SK-N-SH (cell line): ENCODE measurements at regions not wholly inside any gene's neighbourhood (a gene's known extent, or its start where the extent isn't known, plus 50 kb on each side); places are given as distances from the start of the nearest gene placed in this dataset.

Experiments
- CTCF ChIA-PET: fragments of 300-600, 350-600 bp; formaldehyde crosslinking; extraction: SDS; loops from one replicate; lab custom pipeline; 2021; lab: Yijun Ruan, JAX
- POLR2A ChIA-PET: fragments of 350-600 bp; sonication (Branson Sonifier 250); formaldehyde crosslinking; extraction: SDS; loops from one replicate; lab custom pipeline; 2020; ENCODE audit warnings: antibody characterized with exemption, inconsistent platforms; lab: Yijun Ruan, JAX
- DNase-seq: peaks from one replicate; pipeline ENCODE4 v3.0.0; 2012
- H2AFZ ChIP-seq: fragments of 200-600 bp; sonication (generic); 2 replicates; pipeline ENCODE4 v1.8.1; 2016; ENCODE audit warnings: antibody characterized with exemption, mild to moderate bottlenecking, low read depth
- H3F3A ChIP-seq: fragments of 200-600 bp; sonication (generic); replicated peaks from 2 replicates; pipeline ENCODE3; 2016; ENCODE audit warnings: antibody characterized with exemption, mild to moderate bottlenecking; ENCODE audit not compliant: insufficient read depth
- H3K27ac ChIP-seq, 2 experiments: fragments of 200-500 bp in 1 of 2; fragments of 200-600 bp in 1 of 2; sonication (Bioruptor generic) in 1 of 2; sonication (generic), shearing (Covaris generic) in 1 of 2; 2 replicates each; pipeline versions ENCODE4 v1.5.1 to v1.6.1; 2014 to 2016; ENCODE audit warnings: low read depth in 2 of 2, inconsistent platforms in 1 of 2, low read length in 1 of 2, mild to moderate bottlenecking in 1 of 2, mixed read lengths in 1 of 2
- H3K27me3 ChIP-seq: fragments of 200-600 bp; sonication (generic), shearing (Covaris generic); 2 replicates; pipeline ENCODE4 v1.6.1; 2016; ENCODE audit warnings: mixed run types; ENCODE audit not compliant: insufficient read depth
- H3K36me3 ChIP-seq, 2 experiments: fragments of 200-500 bp in 1 of 2; fragments of 200-600 bp in 1 of 2; sonication (Bioruptor generic) in 1 of 2; sonication (generic) in 1 of 2; replicated peaks in 1 of 2; 2 replicates each; pipeline versions ENCODE3 to v1.5.1; 2014 to 2016; ENCODE audit warnings: low read length in 1 of 2, mild to moderate bottlenecking in 1 of 2; ENCODE audit not compliant: insufficient read depth in 2 of 2, control insufficient read depth in 1 of 2
- H3K4me1 ChIP-seq, 2 experiments: fragments of 200-500 bp in 1 of 2; fragments of 200-600 bp in 1 of 2; sonication (Bioruptor generic) in 1 of 2; sonication (generic), shearing (Covaris generic) in 1 of 2; 2 replicates each; pipeline versions ENCODE4 v1.5.1 to v1.6.1; 2014 to 2016; ENCODE audit warnings: low read depth in 1 of 2, low read length in 1 of 2, mixed run types in 1 of 2; ENCODE audit not compliant: insufficient read depth in 2 of 2, control insufficient read depth in 1 of 2
- H3K4me2 ChIP-seq: fragments of 200-600 bp; sonication (generic), shearing (Covaris generic); 2 replicates; pipeline ENCODE4 v1.6.1; 2017; ENCODE audit warnings: mixed run types
- H3K4me3 ChIP-seq, 2 experiments: fragments of 200-500 bp in 1 of 2; fragments of 200-600 bp in 1 of 2; sonication (Bioruptor generic) in 1 of 2; sonication (generic), shearing (Covaris generic) in 1 of 2; 2 replicates each; pipeline versions ENCODE4 v1.5.1 to v1.8.1; 2014 to 2016; ENCODE audit warnings: low read depth in 2 of 2, inconsistent platforms in 1 of 2, low read length in 1 of 2, mild to moderate bottlenecking in 1 of 2, mixed read lengths in 1 of 2, moderate library complexity in 1 of 2
- H3K79me2 ChIP-seq: fragments of 200-600 bp; sonication (generic); 2 replicates; pipeline ENCODE4 v1.8.1; 2017; ENCODE audit warnings: mild to moderate bottlenecking; ENCODE audit not compliant: insufficient read depth
- H3K9ac ChIP-seq: fragments of 200-600 bp; sonication (generic); 2 replicates; pipeline ENCODE4 v1.6.1; 2017; ENCODE audit warnings: mixed run types
- H3K9me2 ChIP-seq: fragments of 200-600 bp; sonication (generic); 2 replicates; pipeline ENCODE4 v1.6.1; 2017; ENCODE audit warnings: mixed run types
- H3K9me3 ChIP-seq: fragments of 200-600 bp; sonication (generic); 2 replicates; pipeline ENCODE4 v1.6.1; 2017; ENCODE audit warnings: mixed run types, mild to moderate bottlenecking, moderate library complexity
- H4K20me1 ChIP-seq: fragments of 200-600 bp; sonication (generic); 2 replicates; pipeline ENCODE4 v1.6.1; 2017; ENCODE audit warnings: mild to moderate bottlenecking, mixed run types; ENCODE audit not compliant: insufficient read depth
- FOXJ3 ChIP-seq: sonication (generic); formaldehyde crosslinking; IDR thresholded peaks from 2 replicates; pipeline ENCODE4 v1.5.1; 2020; ENCODE audit warnings: mild to moderate bottlenecking, missing genetic modification reagents
- GABPA ChIP-seq: IDR thresholded peaks from 2 replicates; pipeline ENCODE4 v1.4.0; 2012; ENCODE audit warnings: low read depth, mild to moderate bottlenecking
- IRF3 ChIP-seq: fragments of 150-350 bp; IDR thresholded peaks from 2 replicates; pipeline ENCODE4 v1.6.1; 2016; ENCODE audit warnings: mild to moderate bottlenecking, low read depth, low read length
- JUND ChIP-seq: IDR thresholded peaks from 2 replicates; pipeline ENCODE4 v1.4.0; 2012
- NFIC ChIP-seq: IDR thresholded peaks from 2 replicates; pipeline ENCODE4 v1.4.0; 2012; ENCODE audit warnings: borderline replicate concordance
- NRF1 ChIP-seq: IDR thresholded peaks from 2 replicates; pipeline ENCODE4 v1.6.1; 2012; ENCODE audit warnings: low read depth, mild to moderate bottlenecking, low read length
- PBX3 ChIP-seq: IDR thresholded peaks from 2 replicates; pipeline ENCODE4; 2012
- RAD21 ChIP-seq: IDR thresholded peaks from 2 replicates; pipeline ENCODE4 v1.6.1; 2012; ENCODE audit warnings: mild to moderate bottlenecking, low read length
- RCOR1 ChIP-seq: fragments of 150-350 bp; IDR thresholded peaks from 2 replicates; pipeline ENCODE4 v1.6.1; 2017; ENCODE audit warnings: antibody characterized with exemption, low read length
- RXRA ChIP-seq: IDR thresholded peaks from 2 replicates; pipeline ENCODE4 v1.4.0; 2012; ENCODE audit warnings: low read depth, mild to moderate bottlenecking, borderline replicate concordance
- SIN3A ChIP-seq: IDR thresholded peaks from 2 replicates; pipeline ENCODE4 v1.6.1; 2012; ENCODE audit warnings: low read depth, mild to moderate bottlenecking, low read length, moderate library complexity, borderline replicate concordance
- SMC3 ChIP-seq: IDR thresholded peaks from 2 replicates; pipeline ENCODE4 v1.6.1; 2012; ENCODE audit warnings: low read depth, low read length, improper control_type of control experiment
- TCF12 ChIP-seq: IDR thresholded peaks from 2 replicates; pipeline ENCODE4 v1.4.0; 2012
- TEAD4 ChIP-seq: IDR thresholded peaks from 2 replicates; pipeline ENCODE4 v1.4.0; 2012; ENCODE audit warnings: mild to moderate bottlenecking, borderline replicate concordance; ENCODE audit not compliant: insufficient read depth
- USF1 ChIP-seq: IDR thresholded peaks from 2 replicates; pipeline ENCODE4 v1.4.0; 2012; ENCODE audit warnings: low read depth, borderline replicate concordance
- USF2 ChIP-seq: fragments of 150-350 bp; IDR thresholded peaks from 2 replicates; pipeline ENCODE4 v1.6.1; 2017; ENCODE audit warnings: antibody characterized with exemption, low read length, low read depth, borderline replicate concordance
- YY1 ChIP-seq: IDR thresholded peaks from 2 replicates; pipeline ENCODE4 v1.4.0; 2012; ENCODE audit warnings: low read depth, mild to moderate bottlenecking
- ZBTB33 ChIP-seq: IDR thresholded peaks from 2 replicates; pipeline ENCODE4 v1.4.0; 2012; ENCODE audit warnings: low read depth, borderline replicate concordance
- WGBS: methylation state at CpG from one replicate; pipeline ENCODE4 v1.1.6; 2017; ENCODE audit warnings: low lambda C conversion rate; 5-methylcytosine and 5-hydroxymethylcytosine counted together

- TF ChIP-seq RXRA (no peak), RCOR1 (no peak), YY1 (no peak)
Observed at GRCh38 chr13:65787082-65787481, 1443.1 kb downstream of the PCDH9 start (continued).

- DNase-seq = no peak
- no peak overlapping the region for H2AFZ ChIP-seq
- no peak overlapping the region for H3K9ac ChIP-seq
- no peaks in the 10 kb centered on the region for H3F3A ChIP-seq
- H4K20me1 ChIP-seq = no peaks in the 10 kb centered on the region
- no peak overlapping the region for H3K4me3 ChIP-seq
- no peaks in the 10 kb centered on the region for H3K9me2 ChIP-seq
- ChIA-PET CTCF (no interaction called here), POLR2A (no interaction called here)
- 66% methylated on average over 2 of the region's 12 CpGs for WGBS
- no peak overlapping the region for H3K27ac ChIP-seq
- H3K4me2 ChIP-seq = no peak overlapping the region
- no peak for TF ChIP-seq IRF3
- TF ChIP-seq JUND = no peak
- TF ChIP-seq NRF1 = no peak
- TF ChIP-seq RXRA = no peak
- TF ChIP-seq USF2 = no peak
- no peak for TF ChIP-seq GABPA
- TF ChIP-seq NFIC = no peak
- no peak for TF ChIP-seq TCF12
- no peak for TF ChIP-seq PBX3
- H3K79me2 ChIP-seq = no peaks in the 10 kb centered on the region
- H3K36me3 ChIP-seq = no peaks in the 10 kb centered on the region
- H3K4me1 ChIP-seq = no peaks in the 10 kb centered on the region
- no peaks in the 10 kb centered on the region for H3K9me3 ChIP-seq
- no peaks in the 10 kb centered on the region for H3K27me3 ChIP-seq
Observed at GRCh38 chr13:65784088-65784816, 1445.9 kb downstream of the PCDH9 start.

- CTCF ChIA-PET = no interaction called here
Observed at GRCh38 chr13:65783383-65783782, 1446.8 kb downstream of the PCDH9 start.

More at GRCh38 chr13:65783383-65783782, 1446.8 kb downstream of the PCDH9 start:
- Histone ChIP-seq H3F3A (no peaks in the 10 kb centered on the region), H4K20me1 (no peaks in the 10 kb centered on the region), H3K27me3 (no peaks in the 10 kb centered on the region), H3K9me2 (no peaks in the 10 kb centered on the region), H3K79me2 (no peaks in the 10 kb centered on the region), H3K27ac (no peak overlapping the region), H3K36me3 (no peaks in the 10 kb centered on the region), H3K4me1 (no peaks in the 10 kb centered on the region), H3K4me2 (no peak overlapping the region), H3K9ac (no peak overlapping the region), H3K4me3 (no peak overlapping the region), H2AFZ (no peak overlapping the region), H3K9me3 (no peaks in the 10 kb centered on the region)
- 81% methylated on average over 4 of the region's 6 CpGs for WGBS
- TF ChIP-seq ZBTB33 (no peak), TEAD4 (no peak), FOXJ3 (CRISPR knock-in tag) (no peak), USF1 (no peak), RXRA (no peak), USF2 (no peak), RAD21 (no peak), GABPA (no peak), SMC3 (no peak), SIN3A (no peak)
- no peak for DNase-seq
- POLR2A ChIA-PET = no interaction called here
